ENCODE measurements at regions not wholly inside any gene's neighbourhood (a gene's known extent, or its start where the extent isn't known, plus 50 kb on each side); places are given as distances from the start of the nearest gene placed in this dataset.

- DNase-seq (ENCODE audit: extremely low read depth in 1 of 4, low spot score in 3 of 4): no peak
- Histone ChIP-seq H4K20me1 (replicated peaks; ENCODE audit: control insufficient read depth, insufficient read depth, low read length) (no peaks in the 10 kb centered on the region), H3K27me3 (ENCODE audit: control insufficient read depth in 2 of 2, insufficient read depth in 2 of 2, low read length in 2 of 2) (no peaks in the 10 kb centered on the region), H3K4me3 (no peak overlapping the region), H3K4me2 (ENCODE audit: insufficient read depth, low read length) (no peak overlapping the region), H3K36me3 (ENCODE audit: control insufficient read depth, insufficient read depth, low read length) (no peaks in the 10 kb centered on the region), H3K9ac (ENCODE audit: insufficient read depth in 1 of 2, low read depth in 2 of 2, low read length in 2 of 2) (no peak overlapping the region), H3K4me1 (replicated peaks in 1 of 2; ENCODE audit: control insufficient read depth in 2 of 2, insufficient read depth in 2 of 2, low read length in 2 of 2) (no peaks in the 10 kb centered on the region), H3K9me3 (replicated peaks; ENCODE audit: control insufficient read depth, insufficient read depth, low read depth, low read length) (no peaks in the 10 kb centered on the region), H2AFZ (ENCODE audit: low read depth, low read length) (no peak overlapping the region), H3K27ac (ENCODE audit: extremely low read depth, low read depth, low read length) (no peak overlapping the region), H3K79me2 (ENCODE audit: control insufficient read depth, insufficient read depth, low read length) (no peaks in the 10 kb centered on the region), H3K9me1 (ENCODE audit: control insufficient read depth, insufficient read depth, low read length) (no peaks in the 10 kb centered on the region)
- FAIRE-seq: no peak
- CTCF ChIA-PET (ENCODE audit: low intra/inter-chr PET ratio): no interaction called here
- intact Hi-C loops (cut with micrococcal nuclease) (no loop called here), in situ Hi-C loops (cut with MboI) (no loop called here)
- no TSS peak for BruUV-seq (replicated peaks)
- POLR2A ChIA-PET: no interaction called here
- no peak for ATAC-seq
- TF ChIP-seq RAD21 (CRISPR knock-in tag; conservative IDR thresholded peaks at IDR 0.05 in 1 of 2, IDR thresholded peaks at IDR 0.05 in 1 of 2): 0 out of 4 replicates have a peak, but pooled peaks of 1 of the 2 experiments have one; percentile 11
- TF ChIP-seq COPS2 (conservative IDR thresholded peaks at IDR 0.05): no peak
- no peak for TF ChIP-seq DEAF1 (CRISPR knock-in tag; IDR thresholded peaks at IDR 0.05)
- 0% methylated on average over 3 of the region's 3 CpGs for WGBS (ENCODE audit: insufficient coverage, low coverage, missing lambda C conversion rate)
Measured at GRCh38 chr3:167184511-167184910, 195.6 kb downstream of the ZBBX start.

GRCh38 chr3:167172377-167172776 is 207.7 kb downstream of the ZBBX start:
- Histone ChIP-seq H3K9me3 (replicated peaks; ENCODE audit: control insufficient read depth, insufficient read depth, low read depth, low read length) (no peaks in the 10 kb centered on the region; the same call in 1 of the 2 replicates), H3K36me3 (ENCODE audit: control insufficient read depth, insufficient read depth, low read length) (no peaks in the 10 kb centered on the region), H3K27ac (ENCODE audit: extremely low read depth, low read depth, low read length) (no peak overlapping the region), H3K4me1 (replicated peaks in 1 of 2; ENCODE audit: control insufficient read depth in 2 of 2, insufficient read depth in 2 of 2, low read length in 2 of 2) (no peaks in the 10 kb centered on the region), H3K9ac (ENCODE audit: insufficient read depth in 1 of 2, low read depth in 2 of 2, low read length in 2 of 2) (no peak overlapping the region), H3K9me1 (ENCODE audit: control insufficient read depth, insufficient read depth, low read length) (no peaks in the 10 kb centered on the region), H3K4me2 (ENCODE audit: insufficient read depth, low read length) (no peak overlapping the region), H3K79me2 (ENCODE audit: control insufficient read depth, insufficient read depth, low read length) (no peaks in the 10 kb centered on the region), H4K20me1 (replicated peaks; ENCODE audit: control insufficient read depth, insufficient read depth, low read length) (no peaks in the 10 kb centered on the region), H3K4me3 (no peak overlapping the region), H3K27me3 (ENCODE audit: control insufficient read depth in 2 of 2, insufficient read depth in 2 of 2, low read length in 2 of 2) (no peaks in the 10 kb centered on the region), H2AFZ (ENCODE audit: low read depth, low read length) (no peak overlapping the region)
- CTCF ChIA-PET (ENCODE audit: low intra/inter-chr PET ratio): no interaction called here
- in situ Hi-C loops (cut with MboI): no loop called here
- intact Hi-C loops (cut with micrococcal nuclease): no loop called here
- TF ChIP-seq MXD1 (CRISPR knock-in tag; IDR thresholded peaks at IDR 0.05; ENCODE audit: borderline replicate concordance, poor library complexity, severe bottlenecking): no peak
- ATAC-seq (no peak), FAIRE-seq (no peak), DNase-seq (ENCODE audit: extremely low read depth in 1 of 4, low spot score in 3 of 4) (no peak)
- no TSS peak for BruUV-seq (replicated peaks)
- POLR2A ChIA-PET: no interaction called here
- WGBS (ENCODE audit: insufficient coverage, low coverage, missing lambda C conversion rate): 6% methylated on average over 1 of the region's 1 CpG

All from K562 (cell line).